H9 (cell line): ENCODE measurements at regions not wholly inside any gene's neighbourhood (a gene's known extent, or its start where the extent isn't known, plus 50 kb on each side); places are given as distances from the start of the nearest gene placed in this dataset.

Experiments used
- DNase-seq: peaks from one replicate; pipeline ENCODE4 v3.0.0-alpha.2; 2017
- H2AFZ ChIP-seq: one replicate; pipeline ENCODE4 v1.6.1; 2013; ENCODE audit warnings: mild to moderate bottlenecking, low read length, control low read depth, moderate library complexity
- H2AK5ac ChIP-seq: 2 replicates; pipeline ENCODE4 v1.6.1; 2013; ENCODE audit warnings: low read length, control low read depth, mixed read lengths; ENCODE audit not compliant: insufficient read length
- H2BK120ac ChIP-seq: one replicate; pipeline ENCODE4 v1.6.1; 2013; ENCODE audit warnings: low read depth, mild to moderate bottlenecking, low read length, control low read depth, inconsistent platforms; ENCODE audit not compliant: poor library complexity, severe bottlenecking
- H2BK12ac ChIP-seq: 2 replicates; pipeline ENCODE4 v1.6.1; 2013; ENCODE audit warnings: low read length, control low read depth, mixed read lengths, low read depth; ENCODE audit not compliant: insufficient read length
- H2BK15ac ChIP-seq: 2 replicates; pipeline ENCODE4 v1.6.1; 2013; ENCODE audit warnings: low read depth, low read length, control low read depth
- H2BK20ac ChIP-seq: one replicate; pipeline ENCODE4 v1.6.1; 2013; ENCODE audit warnings: low read depth, mild to moderate bottlenecking, low read length, control low read depth, inconsistent platforms; ENCODE audit not compliant: poor library complexity, severe bottlenecking
- H2BK5ac ChIP-seq: 2 replicates; pipeline ENCODE4 v1.6.1; 2013; ENCODE audit warnings: low read length, control low read depth, mixed read lengths; ENCODE audit not compliant: insufficient read length
- H3K14ac ChIP-seq: 2 replicates; pipeline ENCODE4 v1.6.1; 2013; ENCODE audit warnings: low read length, control low read depth; ENCODE audit not compliant: insufficient read depth
- H3K18ac ChIP-seq: 2 replicates; pipeline ENCODE4 v1.6.1; 2013; ENCODE audit warnings: low read depth, mild to moderate bottlenecking, mixed read lengths, low read length, control low read depth; ENCODE audit not compliant: insufficient read length
- H3K23ac ChIP-seq: 2 replicates; pipeline ENCODE4 v1.6.1; 2013; ENCODE audit warnings: low read length, control low read depth, mixed read lengths, low read depth; ENCODE audit not compliant: insufficient read length
- H3K23me2 ChIP-seq: 2 replicates; pipeline ENCODE4 v1.6.1; 2013; ENCODE audit warnings: low read depth, mild to moderate bottlenecking, mixed read lengths, low read length, control low read depth; ENCODE audit not compliant: insufficient read length, poor library complexity, severe bottlenecking
- H3K27ac ChIP-seq: 2 replicates; pipeline ENCODE4 v1.5.1; 2013; ENCODE audit warnings: low read length, control low read depth, mixed read lengths, low read depth; ENCODE audit not compliant: insufficient read length
- H3K27me3 ChIP-seq: 2 replicates; pipeline ENCODE4 v1.6.1; 2013; ENCODE audit warnings: low read length, control low read depth, inconsistent platforms; ENCODE audit not compliant: insufficient read depth
- H3K4ac ChIP-seq: 2 replicates; pipeline ENCODE4 v1.6.1; 2013; ENCODE audit warnings: low read depth, mild to moderate bottlenecking, control low read depth, inconsistent platforms, low read length, moderate library complexity
- H3K4me1 ChIP-seq: 2 replicates; pipeline ENCODE4 v1.6.1; 2013; ENCODE audit warnings: low read length, control low read depth, inconsistent platforms; ENCODE audit not compliant: insufficient read depth
- H3K4me2 ChIP-seq: 2 replicates; pipeline ENCODE4 v1.6.1; 2013; ENCODE audit warnings: low read length, control low read depth, mixed read lengths; ENCODE audit not compliant: insufficient read length, insufficient read depth
- H3K56ac ChIP-seq: 2 replicates; pipeline ENCODE4 v1.6.1; 2013; ENCODE audit warnings: low read depth, mild to moderate bottlenecking, mixed read lengths, low read length, control low read depth; ENCODE audit not compliant: insufficient read length
- H3K79me1 ChIP-seq: 2 replicates; pipeline ENCODE4 v1.6.1; 2013; ENCODE audit warnings: low read depth, mild to moderate bottlenecking, moderate library complexity, low read length, control low read depth, inconsistent platforms; ENCODE audit not compliant: insufficient read depth, poor library complexity, severe bottlenecking
- H3K79me2 ChIP-seq: 2 replicates; pipeline ENCODE4 v1.6.1; 2013; ENCODE audit warnings: low read length, control low read depth, inconsistent platforms; ENCODE audit not compliant: insufficient read depth
- H3K9ac ChIP-seq: 2 replicates; pipeline ENCODE4 v1.6.1; 2013; ENCODE audit warnings: low read length, control low read depth, mixed read lengths; ENCODE audit not compliant: insufficient read length; ENCODE audit errors: extremely low read depth
- H3K9me3 ChIP-seq: one replicate; pipeline ENCODE4 v1.6.1; 2013; ENCODE audit warnings: low read depth, low read length, inconsistent platforms; ENCODE audit not compliant: control insufficient read depth
- H3T11ph ChIP-seq: one replicate; pipeline ENCODE4 v1.6.1; 2013; ENCODE audit warnings: mild to moderate bottlenecking, low read length, control low read depth, inconsistent platforms
- H4K20me1 ChIP-seq: one replicate; pipeline ENCODE4 v1.6.1; 2013; ENCODE audit not compliant: control insufficient read depth, insufficient read length, insufficient read depth
- H4K5ac ChIP-seq: 2 replicates; pipeline ENCODE4 v1.6.1; 2013; ENCODE audit warnings: low read depth, mild to moderate bottlenecking, mixed read lengths, low read length, control low read depth; ENCODE audit not compliant: insufficient read length
- H4K8ac ChIP-seq: replicated peaks from 2 replicates; pipeline ENCODE4 v1.6.1; 2013; ENCODE audit warnings: low read length, control low read depth, mixed read lengths, low read depth; ENCODE audit not compliant: insufficient read length
- H4K91ac ChIP-seq: 2 replicates; pipeline ENCODE4 v1.6.1; 2013; ENCODE audit warnings: low read depth, mild to moderate bottlenecking, moderate library complexity, mixed read lengths, low read length, control low read depth; ENCODE audit not compliant: insufficient read length
- H3K27ac Mint-ChIP-seq, 3 experiments: 2 replicates in 2 of 3; 3 replicates in 1 of 3; pipeline ENCODE4 v1.8.0; 2020 to 2021; ENCODE audit warnings: mixed read lengths in 3 of 3, mild to moderate bottlenecking in 1 of 3, moderate library complexity in 1 of 3
- H3K27me3 Mint-ChIP-seq: 2 replicates; pipeline ENCODE4 v1.8.0; 2021; ENCODE audit warnings: low read depth, mild to moderate bottlenecking, moderate library complexity, mixed read lengths
- H3K36me3 Mint-ChIP-seq, 3 experiments: 2 replicates in 2 of 3; 3 replicates in 1 of 3; pipeline ENCODE4 v1.8.0; 2020 to 2021; ENCODE audit warnings: low read depth in 3 of 3, mixed read lengths in 3 of 3; ENCODE audit not compliant: insufficient read depth in 1 of 3
- H3K4me1 Mint-ChIP-seq, 2 experiments: 2 replicates each; pipeline ENCODE4 v1.8.0; 2020; ENCODE audit warnings: mixed read lengths in 2 of 2
- H3K4me3 Mint-ChIP-seq, 2 experiments: 2 replicates in 1 of 2; 3 replicates in 1 of 2; pipeline ENCODE4 v1.8.0; 2020 to 2021; ENCODE audit warnings: mild to moderate bottlenecking in 2 of 2, mixed read lengths in 2 of 2, moderate library complexity in 1 of 2
- H3K9me3 Mint-ChIP-seq, 2 experiments: 2 replicates in 1 of 2; 3 replicates in 1 of 2; pipeline ENCODE4 v1.8.0; 2020; ENCODE audit warnings: mild to moderate bottlenecking in 2 of 2, mixed read lengths in 2 of 2, moderate library complexity in 1 of 2
- WGBS: extraction: QIAGEN DNeasy Blood & Tissue Kit; methylation state at CpG from one replicate; pipeline ENCODE4 v1.1.7; 2013; ENCODE audit warnings: missing lambda C conversion rate, low lambda C conversion rate, mixed read lengths; ENCODE audit not compliant: insufficient read length; ENCODE audit errors: extremely low coverage; 5-methylcytosine and 5-hydroxymethylcytosine counted together
- TF ChIP-seq, protein P1 (sequence below): fragments of 200-600 bp; sonication (generic); conservative IDR thresholded peaks from 3 replicates; pipeline ENCODE4 v1.8.0; 2021; ENCODE audit warnings: antibody characterized with exemption, mild to moderate bottlenecking

DNA sequence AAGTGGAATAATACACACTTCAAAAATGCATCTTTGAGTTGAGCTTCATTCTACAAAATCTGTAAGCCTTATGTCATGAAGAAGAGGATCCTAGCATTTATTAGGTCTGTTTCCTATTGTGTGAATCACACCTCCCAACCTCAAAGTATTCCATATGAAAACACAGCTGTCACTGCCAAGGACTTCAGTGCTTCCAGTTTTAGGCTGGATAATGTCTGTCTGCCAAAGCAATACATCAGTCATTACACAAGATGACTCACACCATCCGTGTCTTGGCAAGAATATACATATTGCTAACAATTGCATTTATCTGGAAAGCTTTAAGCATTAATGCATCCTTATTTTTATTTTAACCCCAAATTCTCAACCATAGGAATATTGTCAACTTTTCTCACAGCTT is 125.7 kb upstream of the TMPRSS15 start:
- DNase-seq, result no peak
- Histone ChIP-seq H3K18ac (no peak overlapping the region), H3K56ac (no peak overlapping the region), H2AFZ (no peak overlapping the region), H3K9ac (no peak overlapping the region), H2BK5ac (no peak overlapping the region), H3K14ac (no peak overlapping the region), H3K79me2 (no peaks in the 10 kb centered on the region), H3K23ac (no peak overlapping the region), H3T11ph (no peak overlapping the region), H2BK12ac (no peak overlapping the region), H4K91ac (no peak overlapping the region), H2BK120ac (no peak overlapping the region), H2BK15ac (no peak overlapping the region), H3K23me2 (no peaks in the 10 kb centered on the region), H3K27ac (no peak overlapping the region), H3K4ac (no peak overlapping the region), H4K8ac (no peak overlapping the region), H4K20me1 (no peaks in the 10 kb centered on the region), H3K4me1 (0 out of 2 replicates have a peak, but pooled peaks cover 4% of the 10 kb centered on the region), H2AK5ac (no peak overlapping the region), H3K4me2 (no peak overlapping the region), H3K27me3 (no peaks in the 10 kb centered on the region), H3K79me1 (no peaks in the 10 kb centered on the region), H3K9me3 (no peaks in the 10 kb centered on the region), H4K5ac (no peak overlapping the region), H2BK20ac (no peak overlapping the region)
- H3K4me1 Mint-ChIP-seq, result peaks cover 3 to 5% of the 10 kb centered on the region in 2 experiments; a peak in 2 of 4 replicates
- H3K9me3 Mint-ChIP-seq, result no peaks in the 10 kb centered on the region
- TF ChIP-seq, protein P1, sequence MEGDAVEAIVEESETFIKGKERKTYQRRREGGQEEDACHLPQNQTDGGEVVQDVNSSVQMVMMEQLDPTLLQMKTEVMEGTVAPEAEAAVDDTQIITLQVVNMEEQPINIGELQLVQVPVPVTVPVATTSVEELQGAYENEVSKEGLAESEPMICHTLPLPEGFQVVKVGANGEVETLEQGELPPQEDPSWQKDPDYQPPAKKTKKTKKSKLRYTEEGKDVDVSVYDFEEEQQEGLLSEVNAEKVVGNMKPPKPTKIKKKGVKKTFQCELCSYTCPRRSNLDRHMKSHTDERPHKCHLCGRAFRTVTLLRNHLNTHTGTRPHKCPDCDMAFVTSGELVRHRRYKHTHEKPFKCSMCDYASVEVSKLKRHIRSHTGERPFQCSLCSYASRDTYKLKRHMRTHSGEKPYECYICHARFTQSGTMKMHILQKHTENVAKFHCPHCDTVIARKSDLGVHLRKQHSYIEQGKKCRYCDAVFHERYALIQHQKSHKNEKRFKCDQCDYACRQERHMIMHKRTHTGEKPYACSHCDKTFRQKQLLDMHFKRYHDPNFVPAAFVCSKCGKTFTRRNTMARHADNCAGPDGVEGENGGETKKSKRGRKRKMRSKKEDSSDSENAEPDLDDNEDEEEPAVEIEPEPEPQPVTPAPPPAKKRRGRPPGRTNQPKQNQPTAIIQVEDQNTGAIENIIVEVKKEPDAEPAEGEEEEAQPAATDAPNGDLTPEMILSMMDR, result no peak
- H3K36me3 Mint-ChIP-seq, result no peaks in the 10 kb centered on the region
- H3K27me3 Mint-ChIP-seq, result no peaks in the 10 kb centered on the region
- H3K4me3 Mint-ChIP-seq, result no peak overlapping the region
- no peak overlapping the region for H3K27ac Mint-ChIP-seq
- no CpG with 5 or more reads among the region's 1 CpG for WGBS
